ENCODE measurements at regions not wholly inside any gene's neighbourhood (a gene's known extent, or its start where the extent isn't known, plus 50 kb on each side); places are given as distances from the start of the nearest gene placed in this dataset.

GRCh38 chr7:32170838-32171237, 100.6 kb upstream of the PDE1C start:
- DNase-seq (ENCODE audit: low spot score): no peak
- CTCF ChIA-PET: no interaction called here
- no peak overlapping the region for H3K27ac ChIP-seq
- POLR2A ChIA-PET (ENCODE audit: low non-redundant PET): no interaction called here
- no peak for TF ChIP-seq CTCF (conservative IDR thresholded peaks at IDR 0.05; ENCODE audit: low read depth)

GRCh38 chr7:32169228-32169627, 99.0 kb upstream of the PDE1C start:
- no peak for DNase-seq (ENCODE audit: low spot score)
- no peak for TF ChIP-seq CTCF (conservative IDR thresholded peaks at IDR 0.05; ENCODE audit: low read depth)
- no peak overlapping the region for H3K27ac ChIP-seq
- CTCF ChIA-PET: no interaction called here
- POLR2A ChIA-PET (ENCODE audit: low non-redundant PET): no interaction called here

- ChIA-PET POLR2A (ENCODE audit: low non-redundant PET) (no interaction called here), CTCF (no interaction called here)
- TF ChIP-seq CTCF (conservative IDR thresholded peaks at IDR 0.05; ENCODE audit: low read depth): no peak
- H3K27ac ChIP-seq: no peak overlapping the region
- DNase-seq (ENCODE audit: low spot score): no peak
Measured at GRCh38 chr7:32167815-32168214, 97.6 kb upstream of the PDE1C start.

- TF ChIP-seq CTCF (conservative IDR thresholded peaks at IDR 0.05; ENCODE audit: low read depth): no peak
- ChIA-PET POLR2A (ENCODE audit: low non-redundant PET) (no interaction called here), CTCF (no interaction called here)
- no peak overlapping the region for H3K27ac ChIP-seq
- DNase-seq (ENCODE audit: low spot score): no peak
Measured at GRCh38 chr7:32167256-32167655, 97.0 kb upstream of the PDE1C start.

- ChIA-PET CTCF (interaction anchor here (0.8 kb wide), 1 partner anchor 39 kb away, joined by 8 read pairs; no protein-coding TSS in a partner anchor), POLR2A (ENCODE audit: low non-redundant PET) (no interaction called here)
- peak; percentile 67 for DNase-seq (ENCODE audit: low spot score)
- peak; percentile 39 for TF ChIP-seq CTCF (conservative IDR thresholded peaks at IDR 0.05; ENCODE audit: low read depth)
- no peak overlapping the region for H3K27ac ChIP-seq
Measured at GRCh38 chr7:32164341-32164996, 94.3 kb upstream of the PDE1C start.

GRCh38 chr7:32163896-32164295, 93.7 kb upstream of the PDE1C start:
- no peak for DNase-seq (ENCODE audit: low spot score)
- CTCF ChIA-PET: interaction anchor here (0.8 kb wide), 1 partner anchor 39 kb away, joined by 8 read pairs; no protein-coding TSS in a partner anchor
- TF ChIP-seq CTCF (conservative IDR thresholded peaks at IDR 0.05; ENCODE audit: low read depth): no peak
- peak overlapping the region; percentile 84 for H3K27ac ChIP-seq
- POLR2A ChIA-PET (ENCODE audit: low non-redundant PET): no interaction called here
